Left ventricle myocardium inferior (tissue), 1 donor: ENCODE measurements at regions not wholly inside any gene's neighbourhood (a gene's known extent, or its start where the extent isn't known, plus 50 kb on each side); places are given as distances from the start of the nearest gene placed in this dataset.

Experiments
- DNase-seq: peaks from one replicate; pipeline ENCODE4 v3.0.0-alpha.2; 2020
- H3K27ac ChIP-seq: fragments of 200-600 bp; replicated peaks from 2 replicates; pipeline ENCODE4 v1.8.0; 2021
- H3K27me3 ChIP-seq: fragments of 200-600 bp; 2 replicates; pipeline ENCODE4 v1.8.0; 2021; ENCODE audit warnings: low read depth
- H3K36me3 ChIP-seq: fragments of 200-600 bp; 2 replicates; pipeline ENCODE4 v1.8.0; 2021
- H3K4me1 ChIP-seq: fragments of 200-600 bp; 2 replicates; pipeline ENCODE4 v1.8.0; 2021
- H3K4me3 ChIP-seq: fragments of 200-600 bp; 2 replicates; pipeline ENCODE4 v1.8.0; 2021; ENCODE audit warnings: mild to moderate bottlenecking, moderate library complexity
- H3K9me3 ChIP-seq: fragments of 200-600 bp; replicated peaks from 2 replicates; pipeline ENCODE4 v1.8.0; 2021
- CTCF ChIP-seq: fragments of 200-600 bp; IDR thresholded peaks from 2 replicates; pipeline ENCODE4 v1.8.0; 2021; ENCODE audit warnings: antibody characterized with exemption, mild to moderate bottlenecking, borderline replicate concordance
- intact Hi-C: fragments of 100-400 bp; cut with micrococcal nuclease; formaldehyde crosslinking; loops from one replicate; pipeline ENCODE4 v1.11.0; 2022
- donor health status: DM: no; HTN: yes; CAD: no; lungs with severe emphysema.

DNA sequence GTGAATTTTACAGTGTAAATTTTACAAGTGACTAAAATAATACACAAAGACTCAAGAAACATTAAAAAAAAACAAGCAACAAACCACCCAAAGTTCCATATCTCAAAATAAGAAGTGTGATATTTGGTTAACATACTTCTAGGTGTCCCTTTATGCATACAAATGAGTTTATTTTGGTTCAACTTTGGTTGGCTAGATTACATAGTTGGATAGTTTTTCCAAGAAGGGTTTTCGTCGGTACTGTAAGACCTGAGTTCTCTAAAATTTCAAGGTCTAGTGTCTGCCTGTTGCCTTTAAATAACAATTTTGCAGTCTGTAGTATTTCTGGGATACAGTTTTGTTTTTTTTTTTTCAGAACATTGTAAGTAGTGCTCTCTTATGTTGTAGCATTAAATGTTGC lies 58.8 kb upstream of the JAK2 start:
- DNase-seq, result no peak
- no peak for TF ChIP-seq CTCF
- intact Hi-C loops, result no loop called here
- Histone ChIP-seq H3K4me3 (no peak overlapping the region), H3K36me3 (no peaks in the 10 kb centered on the region), H3K27me3 (no peaks in the 10 kb centered on the region), H3K27ac (no peak overlapping the region), H3K9me3 (no peaks in the 10 kb centered on the region), H3K4me1 (peaks cover 16% of the 10 kb centered on the region)

DNA sequence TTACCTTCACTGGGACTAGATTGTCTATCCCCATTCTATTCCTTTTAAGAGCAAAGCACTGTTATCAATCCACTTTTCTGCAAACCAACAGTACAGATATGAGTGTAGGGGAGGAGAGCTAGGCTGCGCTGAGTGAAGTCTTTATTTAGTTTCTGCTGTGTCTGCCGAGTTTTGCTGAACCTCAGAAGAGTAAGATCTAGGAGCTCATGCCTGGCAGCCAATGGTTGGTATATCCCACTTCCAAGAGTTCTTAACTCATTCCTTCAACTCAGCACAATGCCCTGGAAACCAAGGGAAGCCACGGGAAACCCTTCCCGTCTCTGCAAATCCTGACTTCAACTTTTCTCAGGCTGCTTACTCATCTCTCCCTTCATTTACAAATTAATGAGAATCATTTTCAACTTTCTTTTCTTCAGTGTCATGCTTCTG lies 58.0 kb upstream of the JAK2 start:
- Histone ChIP-seq H3K9me3 (no peaks in the 10 kb centered on the region), H3K4me3 (no peak overlapping the region), H3K27ac (no peak overlapping the region), H3K4me1 (peaks cover 16% of the 10 kb centered on the region), H3K27me3 (no peaks in the 10 kb centered on the region), H3K36me3 (no peaks in the 10 kb centered on the region)
- intact Hi-C loops, result no loop called here
- no peak for DNase-seq
- no peak for TF ChIP-seq CTCF

GRCh38 chr9:4927701-4928100 lies 57.4 kb upstream of the JAK2 start:
- intact Hi-C loops, result no loop called here
- peaks cover 17% of the 10 kb centered on the region for H3K4me1 ChIP-seq
- no peak overlapping the region for H3K27ac ChIP-seq
- H3K4me3 ChIP-seq, result no peak overlapping the region
- no peak for TF ChIP-seq CTCF
- no peak for DNase-seq
- H3K36me3 ChIP-seq, result no peaks in the 10 kb centered on the region
- no peaks in the 10 kb centered on the region for H3K27me3 ChIP-seq
- H3K9me3 ChIP-seq, result no peaks in the 10 kb centered on the region

DNA sequence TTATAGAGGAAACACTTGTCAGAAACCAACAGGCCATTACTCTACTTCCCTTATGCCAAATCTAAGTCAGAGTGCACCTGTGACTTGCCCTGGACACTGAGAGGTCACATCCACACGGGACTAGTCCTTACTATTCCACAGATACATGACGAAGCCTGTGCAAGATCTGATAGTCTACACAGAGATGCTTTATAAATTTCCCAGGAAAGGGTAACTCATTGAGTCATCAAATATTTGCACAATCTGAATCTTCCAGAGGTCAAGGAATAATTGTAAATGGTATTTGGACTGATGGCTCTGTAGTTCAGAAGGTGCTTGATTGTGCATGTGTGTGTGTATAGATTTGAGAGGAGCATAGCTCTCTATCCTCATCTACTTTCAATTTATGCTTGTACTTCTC lies 55.2 kb upstream of the JAK2 start:
- DNase-seq, result no peak
- no peak overlapping the region for H3K27ac ChIP-seq
- H3K36me3 ChIP-seq, result no peaks in the 10 kb centered on the region
- no peaks in the 10 kb centered on the region for H3K27me3 ChIP-seq
- no peak overlapping the region for H3K4me3 ChIP-seq
- intact Hi-C loops, result no loop called here
- peaks cover 17% of the 10 kb centered on the region for H3K4me1 ChIP-seq
- H3K9me3 ChIP-seq, result no peaks in the 10 kb centered on the region
- no peak for TF ChIP-seq CTCF

GRCh38 chr9:4932681-4933080 lies 52.4 kb upstream of the JAK2 start:
- Histone ChIP-seq H3K4me1 (peaks cover 34% of the 10 kb centered on the region), H3K36me3 (no peaks in the 10 kb centered on the region), H3K27ac (no peak overlapping the region), H3K27me3 (no peaks in the 10 kb centered on the region), H3K9me3 (no peaks in the 10 kb centered on the region), H3K4me3 (no peak overlapping the region)
- intact Hi-C loops, result no loop called here
- DNase-seq, result no peak
- TF ChIP-seq CTCF, result no peak

DNA sequence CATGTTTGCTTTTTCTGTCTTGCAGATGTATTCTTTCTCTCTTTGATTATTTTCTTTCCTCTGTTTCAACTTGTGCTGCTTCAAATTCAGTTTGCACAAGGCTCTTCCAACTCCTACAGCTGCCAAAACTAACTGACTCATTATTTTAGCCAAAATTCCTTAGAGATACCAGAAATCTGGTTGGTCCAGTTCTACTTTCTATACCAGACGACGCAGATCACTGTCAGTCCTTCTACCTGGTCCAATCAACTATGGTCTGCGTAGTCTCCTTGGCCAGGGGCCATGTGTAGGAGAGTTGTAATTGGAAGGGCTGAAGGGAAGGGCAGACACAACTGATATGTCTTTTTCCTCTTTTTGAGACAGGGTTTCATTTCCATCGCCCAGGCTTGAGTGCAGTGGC lies 51.9 kb upstream of the JAK2 start:
- Histone ChIP-seq H3K4me1 (peaks cover 39% of the 10 kb centered on the region), H3K27me3 (no peaks in the 10 kb centered on the region), H3K27ac (peak overlapping the region; percentile 27), H3K36me3 (no peaks in the 10 kb centered on the region), H3K4me3 (no peak overlapping the region), H3K9me3 (no peaks in the 10 kb centered on the region)
- intact Hi-C loops, result no loop called here
- TF ChIP-seq CTCF, result no peak
- DNase-seq, result peak; percentile 19
